HL-60 (cell line): ENCODE measurements at regions not wholly inside any gene's neighbourhood (a gene's known extent, or its start where the extent isn't known, plus 50 kb on each side); places are given as distances from the start of the nearest gene placed in this dataset.

Experiments
- POLR2AphosphoS5 ChIP-seq: IDR thresholded peaks from 2 replicates; pipeline ENCODE4 v1.6.1; 2012; ENCODE audit warnings: low read depth
- TF ChIP-seq, protein P1 (sequence below): IDR thresholded peaks from one replicate; pipeline ENCODE4 v1.5.1; 2011; ENCODE audit warnings: low read length, control low read depth, inconsistent platforms; ENCODE audit not compliant: insufficient read depth

DNA sequence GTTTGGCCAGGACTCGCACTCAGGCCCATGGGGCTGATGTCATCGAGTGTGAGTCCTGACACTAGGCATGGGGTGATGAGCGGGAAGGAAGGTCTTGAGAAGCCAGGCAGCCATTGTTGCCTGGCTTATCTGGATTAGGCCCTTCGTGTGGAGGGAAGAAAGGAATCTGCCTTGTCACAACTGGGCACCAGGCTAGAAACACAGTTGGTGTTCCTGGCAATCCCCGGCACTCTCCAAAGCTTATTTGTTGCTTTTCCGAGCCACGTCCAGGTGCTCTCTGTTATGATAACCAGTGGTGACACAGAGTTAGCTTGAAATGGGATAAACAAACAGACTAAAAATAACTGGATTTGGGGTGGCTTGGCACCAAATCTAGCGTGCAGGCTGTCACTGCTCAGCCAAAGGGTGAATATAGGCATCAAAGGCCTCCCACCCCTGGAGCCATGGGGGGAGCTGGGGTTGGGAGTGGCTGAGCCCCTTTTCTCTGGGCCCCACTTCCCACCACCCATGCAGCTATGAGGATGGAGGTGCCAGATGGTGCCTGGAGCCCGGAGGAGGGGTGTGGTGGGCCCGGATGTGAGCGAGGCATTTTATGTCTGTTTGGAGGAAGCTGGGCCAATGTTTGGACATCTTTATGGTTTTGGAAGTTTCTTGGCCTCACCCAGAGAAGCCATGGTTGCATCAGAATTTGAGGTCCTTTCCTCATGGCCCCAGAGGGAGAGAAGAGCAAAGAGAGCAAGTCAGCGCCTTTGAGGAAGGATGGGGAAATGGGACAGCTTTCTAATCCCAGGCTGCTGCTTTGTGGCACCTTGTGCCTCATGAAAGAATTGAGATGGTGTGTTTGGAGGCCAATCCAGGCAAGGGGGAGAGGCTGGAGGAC lies 98.0 kb upstream of the PITX1 start:
- TF ChIP-seq, protein P1, sequence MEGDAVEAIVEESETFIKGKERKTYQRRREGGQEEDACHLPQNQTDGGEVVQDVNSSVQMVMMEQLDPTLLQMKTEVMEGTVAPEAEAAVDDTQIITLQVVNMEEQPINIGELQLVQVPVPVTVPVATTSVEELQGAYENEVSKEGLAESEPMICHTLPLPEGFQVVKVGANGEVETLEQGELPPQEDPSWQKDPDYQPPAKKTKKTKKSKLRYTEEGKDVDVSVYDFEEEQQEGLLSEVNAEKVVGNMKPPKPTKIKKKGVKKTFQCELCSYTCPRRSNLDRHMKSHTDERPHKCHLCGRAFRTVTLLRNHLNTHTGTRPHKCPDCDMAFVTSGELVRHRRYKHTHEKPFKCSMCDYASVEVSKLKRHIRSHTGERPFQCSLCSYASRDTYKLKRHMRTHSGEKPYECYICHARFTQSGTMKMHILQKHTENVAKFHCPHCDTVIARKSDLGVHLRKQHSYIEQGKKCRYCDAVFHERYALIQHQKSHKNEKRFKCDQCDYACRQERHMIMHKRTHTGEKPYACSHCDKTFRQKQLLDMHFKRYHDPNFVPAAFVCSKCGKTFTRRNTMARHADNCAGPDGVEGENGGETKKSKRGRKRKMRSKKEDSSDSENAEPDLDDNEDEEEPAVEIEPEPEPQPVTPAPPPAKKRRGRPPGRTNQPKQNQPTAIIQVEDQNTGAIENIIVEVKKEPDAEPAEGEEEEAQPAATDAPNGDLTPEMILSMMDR = no peak
- TF ChIP-seq POLR2AphosphoS5 = no peak
